Fibroblast of mammary gland (primary cell): ENCODE measurements at regions not wholly inside any gene's neighbourhood (a gene's known extent, or its start where the extent isn't known, plus 50 kb on each side); places are given as distances from the start of the nearest gene placed in this dataset.
"Not testable (repeated sequence)": the region's sequence is repeated elsewhere in the genome, so short reads cannot be mapped to it uniquely, and the experiment has no call there.

Source experiments
- DNase-seq: peaks from one replicate; pipeline ENCODE4 v3.0.0-alpha.2; 2010; ENCODE audit warnings: low read depth
- H3K4me3 ChIP-seq: 2 replicates; pipeline ENCODE4 v1.5.1; 2011; ENCODE audit warnings: low read depth, mild to moderate bottlenecking, low read length, moderate library complexity; ENCODE audit not compliant: control insufficient read depth
- CTCF ChIP-seq: conservative IDR thresholded peaks from 2 replicates; pipeline ENCODE4 v1.5.1; 2011; ENCODE audit warnings: low read depth, low read length, inconsistent platforms; ENCODE audit not compliant: control insufficient read depth, insufficient read depth

DNA sequence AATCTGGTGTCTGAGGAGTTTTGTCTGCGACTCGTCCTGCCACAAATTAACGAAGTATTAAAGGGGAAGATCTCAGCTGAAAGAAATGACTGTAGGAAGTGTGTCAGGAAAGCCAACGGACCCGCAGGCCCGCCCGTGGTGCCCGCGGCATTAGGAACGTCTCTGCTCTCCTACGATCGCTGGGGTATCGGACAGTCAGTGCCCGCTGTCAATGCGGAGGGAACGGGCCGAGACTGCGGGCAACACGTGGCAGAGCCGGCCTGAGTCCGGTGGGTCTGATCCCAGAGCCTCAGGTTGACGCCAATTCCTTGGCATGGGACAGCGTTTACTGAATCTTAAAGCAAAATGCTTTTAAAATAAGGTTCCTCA lies 128.7 kb downstream of the KBTBD2 start:
- no peak overlapping the region for H3K4me3 ChIP-seq
- DNase-seq: no peak
- TF ChIP-seq CTCF: no peak

DNA sequence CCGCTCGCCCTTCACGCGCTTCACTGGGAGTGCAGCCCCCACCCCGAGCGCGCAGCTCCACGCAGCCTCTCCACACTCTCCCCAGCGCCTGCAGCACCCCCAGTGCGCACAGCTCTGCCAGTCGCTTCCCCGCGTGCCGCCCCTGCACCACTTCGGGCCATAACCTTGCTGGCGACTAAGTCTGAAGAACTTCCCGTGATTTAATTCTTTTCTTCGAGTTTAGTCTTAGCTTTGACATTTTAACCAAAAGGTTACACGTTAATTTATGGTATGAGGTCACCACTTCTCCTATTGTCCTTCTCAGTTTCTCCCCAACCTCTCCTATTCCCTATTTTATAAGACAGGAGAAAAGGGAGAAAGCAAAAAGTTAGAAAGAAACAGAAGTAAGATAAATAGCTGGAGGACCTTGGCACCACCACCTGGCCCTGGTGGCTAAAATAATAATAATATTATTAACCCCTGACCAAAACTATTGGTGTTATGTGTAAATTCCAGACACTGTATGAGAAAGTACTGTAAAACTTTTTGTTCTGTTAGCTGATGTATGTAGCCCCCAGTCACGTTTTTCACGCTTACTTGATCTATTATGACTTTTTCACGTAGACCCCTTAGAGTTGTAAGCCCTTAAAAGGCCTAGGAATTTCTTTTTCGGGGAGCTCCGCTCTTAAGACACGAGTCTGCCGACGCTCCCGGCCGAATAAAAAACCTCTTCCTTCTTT lies 129.2 kb downstream of the KBTBD2 start:
- DNase-seq: not testable (repeated sequence)
- H3K4me3 ChIP-seq: peak overlapping the region; percentile 22

DNA sequence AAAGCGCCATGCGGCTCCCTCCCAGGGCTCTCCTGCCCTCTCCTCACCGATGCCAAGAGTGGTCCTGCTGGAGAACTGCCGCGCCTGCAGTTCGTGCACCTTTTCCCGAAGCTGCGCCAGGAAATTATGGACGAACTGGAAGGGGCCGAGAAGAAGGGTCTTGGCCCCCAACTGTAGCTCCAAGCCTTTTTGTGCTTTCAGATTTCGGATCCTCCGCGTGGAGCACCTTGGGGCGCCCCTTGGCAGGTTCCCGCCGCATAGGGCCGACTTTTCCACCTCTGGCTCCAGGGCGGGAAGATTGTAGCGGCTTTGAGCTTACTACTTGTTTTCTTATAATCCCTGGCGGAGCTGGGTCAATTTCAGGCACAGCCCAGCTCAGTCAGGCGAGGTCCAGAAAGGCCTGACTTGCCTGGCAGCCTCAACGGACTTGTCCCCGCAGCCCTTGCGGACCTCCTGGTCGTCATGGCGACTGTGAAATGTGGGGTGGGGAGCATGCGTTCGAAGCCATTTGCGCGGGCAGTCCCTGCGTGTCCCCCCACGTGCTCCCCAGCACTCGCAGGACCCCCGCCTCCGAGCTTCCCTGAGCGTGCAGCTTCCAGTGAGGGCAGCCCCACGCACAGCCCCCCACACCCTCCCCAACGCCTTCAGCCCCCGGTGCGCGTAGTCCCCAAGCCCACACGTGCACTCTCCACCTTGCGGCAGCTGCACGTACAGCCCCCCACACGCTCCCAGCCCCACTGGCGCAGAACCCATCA lies 129.9 kb downstream of the KBTBD2 start:
- TF ChIP-seq CTCF: peak; percentile 1
- peak overlapping the region; percentile 22 for H3K4me3 ChIP-seq
- no peak for DNase-seq

- DNase-seq, H3K4me3 ChIP-seq: not testable (repeated sequence)
These were observed 130.8 kb downstream of the KBTBD2 start for GRCh38 chr7:32760755-32761154.

- not testable (repeated sequence) for H3K4me3 ChIP-seq, DNase-seq
These were observed 131.7 kb downstream of the KBTBD2 start for GRCh38 chr7:32759859-32760258.

- H3K4me3 ChIP-seq, DNase-seq: not testable (repeated sequence)
These were observed 137.7 kb downstream of the KBTBD2 start for GRCh38 chr7:32753872-32754271.

DNA sequence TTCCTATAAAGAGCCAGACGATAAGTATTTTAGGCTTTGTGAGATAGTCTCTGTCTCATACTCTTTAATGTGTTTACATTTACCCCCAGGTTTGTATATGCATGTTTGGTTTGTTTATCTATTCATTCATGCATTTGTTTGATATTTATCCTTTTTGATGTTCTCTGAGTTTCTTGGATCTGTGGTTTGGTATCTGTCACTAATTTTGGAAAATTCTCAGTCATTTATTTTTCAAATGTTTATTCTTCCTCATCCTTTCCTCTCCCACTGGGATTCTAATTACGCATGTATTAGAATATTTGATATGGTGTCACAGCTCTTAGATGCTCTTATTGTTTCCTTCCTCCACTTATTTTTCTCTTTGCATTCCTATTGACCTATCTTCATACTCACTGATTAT lies 143.2 kb downstream of the KBTBD2 start:
- H3K4me3 ChIP-seq: not testable (repeated sequence)

DNA sequence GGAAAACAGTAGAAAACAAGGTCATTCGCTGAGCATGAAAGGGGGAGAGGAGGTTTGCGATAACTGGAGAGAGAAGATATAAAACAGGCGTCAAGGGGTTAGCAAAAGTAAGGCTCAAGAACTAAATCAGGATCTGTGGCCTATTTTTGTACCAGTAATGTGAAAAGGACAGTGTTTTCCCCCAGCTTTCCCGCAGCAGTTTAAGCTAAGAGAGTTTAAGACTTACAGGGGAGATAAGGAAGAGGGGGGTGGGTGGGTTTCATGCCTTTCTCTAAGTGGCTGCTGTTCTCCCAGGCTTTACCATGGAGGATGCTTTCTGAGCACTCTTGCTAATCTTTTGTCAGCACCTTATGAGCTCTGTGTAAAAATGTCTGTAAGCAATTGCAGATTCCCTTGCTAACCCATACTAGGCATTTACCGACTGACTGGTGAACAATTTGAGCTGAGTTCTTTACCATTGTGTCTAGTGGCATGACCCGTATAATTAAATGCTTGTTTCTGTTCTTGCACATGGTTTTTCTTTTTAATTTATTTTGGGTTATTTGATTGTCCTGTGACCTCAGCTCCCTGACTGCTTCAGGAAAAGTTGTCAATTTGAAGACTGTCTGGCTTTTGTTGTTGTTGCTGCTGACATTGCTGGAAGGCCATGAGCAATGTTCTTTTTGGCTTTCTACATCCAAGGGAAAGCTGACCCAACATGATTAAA lies 144.0 kb downstream of the KBTBD2 start:
- not testable (repeated sequence) for H3K4me3 ChIP-seq, DNase-seq

More for the DNA sequence above, 143.2 kb downstream of the KBTBD2 start:
- not testable (repeated sequence) for DNase-seq

- peak; percentile 2 for DNase-seq
- H3K4me3 ChIP-seq: not testable (repeated sequence)
These were observed 149.6 kb downstream of the KBTBD2 start for GRCh38 chr7:32741853-32742476.

GRCh38 chr7:32739749-32740148 lies 151.8 kb downstream of the KBTBD2 start:
- DNase-seq, H3K4me3 ChIP-seq: not testable (repeated sequence)

DNA sequence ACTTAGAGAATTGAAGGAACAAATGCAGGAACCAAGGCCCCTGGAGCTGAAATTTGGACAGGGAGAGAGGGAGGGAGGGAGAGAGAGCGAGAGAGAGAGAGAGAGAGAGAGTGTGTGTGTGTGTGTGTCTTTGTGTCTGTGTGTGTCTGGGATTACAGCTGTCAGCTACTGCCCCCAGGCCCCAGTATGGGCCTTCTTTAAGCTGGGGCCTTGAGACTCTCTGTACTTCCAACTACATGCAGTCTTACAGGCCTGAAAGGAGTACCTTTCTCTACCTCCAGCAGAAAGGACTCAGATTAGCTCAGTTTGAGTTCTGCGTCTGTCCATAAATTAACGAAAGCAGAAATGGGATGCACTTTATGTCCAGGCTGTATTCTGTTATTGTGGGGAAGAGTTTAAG lies 153.2 kb downstream of the KBTBD2 start:
- not testable (repeated sequence) for DNase-seq, H3K4me3 ChIP-seq

DNA sequence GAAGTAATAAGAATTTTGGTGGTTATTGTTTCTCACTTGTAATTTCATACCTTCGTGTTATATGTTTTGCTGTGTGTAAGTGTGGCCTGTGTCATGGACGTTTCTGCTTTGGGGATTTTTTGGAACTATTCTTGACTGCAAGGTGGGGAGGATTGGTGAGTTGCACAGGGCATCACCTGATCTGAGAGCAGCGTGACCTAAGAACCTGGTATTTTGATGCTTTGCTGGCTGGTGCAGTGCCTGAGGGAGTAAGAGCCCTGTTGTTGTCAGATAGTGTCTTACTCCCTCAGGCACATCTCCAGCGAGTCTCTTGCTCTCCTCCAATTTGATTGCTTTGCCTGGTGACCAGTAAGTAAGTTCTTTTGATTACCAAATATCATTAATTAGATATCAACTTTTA lies 158.8 kb downstream of the KBTBD2 start:
- DNase-seq, H3K4me3 ChIP-seq: not testable (repeated sequence)

DNA sequence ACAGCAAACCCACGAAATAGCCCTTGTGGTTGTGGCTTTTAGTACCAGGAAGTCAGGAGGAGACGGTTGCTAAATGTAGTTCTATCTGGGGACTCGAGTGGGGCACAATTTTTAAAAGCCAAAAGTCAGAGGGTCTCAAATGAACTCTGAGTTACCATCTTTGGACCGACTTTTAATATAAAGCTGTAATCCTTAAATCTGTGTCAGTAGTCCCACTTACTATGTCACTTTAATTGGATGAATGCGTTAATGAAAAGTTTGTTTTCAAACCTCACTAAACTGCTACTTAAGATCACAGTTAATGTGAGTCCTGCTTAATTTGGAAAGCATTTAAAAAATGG lies 162.3 kb downstream of the KBTBD2 start:
- H3K4me3 ChIP-seq: peak overlapping the region; percentile 34

DNA sequence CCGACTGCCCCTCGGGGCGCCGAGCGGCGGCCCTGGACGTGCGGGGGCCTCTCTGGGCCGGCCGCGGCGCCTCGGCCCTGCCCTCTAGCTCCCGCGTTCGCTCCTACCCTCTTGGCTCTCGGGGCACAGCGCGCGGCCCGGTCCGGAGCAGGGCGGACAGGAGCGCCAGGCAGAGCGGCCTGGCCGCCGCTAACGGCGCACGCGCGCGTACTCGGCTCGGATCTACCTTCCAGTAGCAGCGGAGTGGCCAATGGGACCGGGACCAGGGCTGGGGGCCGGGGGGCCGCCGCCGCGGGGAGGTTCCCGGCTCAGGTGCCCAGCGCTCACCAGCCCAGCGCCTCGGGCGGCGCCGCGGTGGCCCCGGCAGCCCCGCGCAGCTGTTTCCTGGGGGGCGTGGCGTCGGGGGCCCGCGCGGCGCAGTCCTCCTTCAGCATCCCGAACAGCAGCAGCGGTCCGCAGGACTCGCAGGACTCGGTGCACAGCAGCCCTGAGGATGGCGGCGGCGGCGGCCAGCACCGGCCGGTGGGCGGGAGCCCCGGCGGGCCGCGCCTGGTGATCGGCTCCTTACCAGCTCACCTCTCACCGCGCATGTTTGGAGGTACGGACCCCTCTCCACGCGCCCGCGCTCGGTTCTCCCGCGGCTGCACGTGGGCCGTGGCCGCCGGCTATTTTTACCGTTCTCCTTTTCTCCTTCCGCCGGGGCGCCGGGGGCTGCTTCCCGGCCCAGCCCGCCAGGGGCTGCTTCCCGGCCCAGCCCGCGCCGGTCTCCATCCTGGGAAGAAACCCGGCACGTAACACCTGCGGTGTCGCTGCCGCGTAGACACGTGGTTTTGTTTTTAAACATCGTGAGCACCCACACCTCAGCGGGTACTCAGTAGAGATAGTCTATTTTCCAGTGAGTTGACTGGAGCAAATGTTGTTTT lies 162.9 kb downstream of the KBTBD2 start:
- H3K4me3 ChIP-seq: peak overlapping the region; percentile 54
- DNase-seq: peak; percentile 45

More for the DNA sequence above, 162.3 kb downstream of the KBTBD2 start:
- peak; percentile 1 for DNase-seq
